Upper lobe of right lung (tissue), 1 donor: ENCODE measurements at regions not wholly inside any gene's neighbourhood (a gene's known extent, or its start where the extent isn't known, plus 50 kb on each side); places are given as distances from the start of the nearest gene placed in this dataset.

ENCODE experiments used
- ATAC-seq: fragments of 200-7000 bp; cut with Tn5 transposase; one replicate; pipeline ENCODE4 v1.9.1; 2020; ENCODE audit warnings: mild to moderate bottlenecking, moderate library complexity
- DNase-seq: peaks from one replicate; pipeline ENCODE4 v3.0.0-alpha.2; 2020
- H3K27ac ChIP-seq: fragments of 200-600 bp; one replicate; pipeline ENCODE4 v1.8.0; 2022
- H3K27me3 ChIP-seq: fragments of 200-600 bp; one replicate; pipeline ENCODE4 v1.8.0; 2022; ENCODE audit warnings: mild to moderate bottlenecking
- H3K36me3 ChIP-seq: fragments of 200-600 bp; one replicate; pipeline ENCODE4 v1.8.0; 2022
- H3K4me1 ChIP-seq: fragments of 200-600 bp; one replicate; pipeline ENCODE4 v1.8.0; 2022
- H3K4me3 ChIP-seq: fragments of 200-600 bp; one replicate; pipeline ENCODE4 v1.8.0; 2022; ENCODE audit warnings: mild to moderate bottlenecking
- H3K9me3 ChIP-seq: fragments of 200-600 bp; one replicate; pipeline ENCODE4 v1.8.0; 2022
- CTCF ChIP-seq: fragments of 200-600 bp; IDR thresholded peaks from one replicate; pipeline ENCODE4 v1.8.0; 2022; ENCODE audit warnings: antibody characterized with exemption
- intact Hi-C: fragments of 100-400 bp; cut with DNase I; formaldehyde crosslinking; loops from one replicate; pipeline ENCODE4 v1.11.0; 2022
- donor health status: DM: no; HTN: yes; CAD: no; lungs with severe emphysema.

- no peak for TF ChIP-seq CTCF
- Histone ChIP-seq H3K27me3 (no peaks in the 10 kb centered on the region), H3K4me3 (no peak overlapping the region), H3K36me3 (no peaks in the 10 kb centered on the region), H3K27ac (no peak overlapping the region), H3K4me1 (no peaks in the 10 kb centered on the region), H3K9me3 (no peaks in the 10 kb centered on the region)
- no peak for ATAC-seq
- intact Hi-C loops = no loop called here
- no peak for DNase-seq
Measured at GRCh38 chr17:56098746-56099145, 54.5 kb upstream of the ANKFN1 start.

GRCh38 chr17:56099649-56100048, 53.6 kb upstream of the ANKFN1 start:
- peak; percentile 60 for ATAC-seq
- Histone ChIP-seq H3K9me3 (no peaks in the 10 kb centered on the region), H3K4me1 (no peaks in the 10 kb centered on the region), H3K36me3 (no peaks in the 10 kb centered on the region), H3K27me3 (no peaks in the 10 kb centered on the region), H3K4me3 (no peak overlapping the region), H3K27ac (no peak overlapping the region)
- no peak for DNase-seq
- intact Hi-C loops = no loop called here
- TF ChIP-seq CTCF = no peak
